Astrocyte of the spinal cord (primary cell): ENCODE measurements at regions not wholly inside any gene's neighbourhood (a gene's known extent, or its start where the extent isn't known, plus 50 kb on each side); places are given as distances from the start of the nearest gene placed in this dataset.

Source experiments
- DNase-seq: peaks from one replicate; pipeline ENCODE4 v3.0.0; 2011; ENCODE audit warnings: low read depth, low spot score
- H3K4me3 ChIP-seq: 2 replicates; pipeline ENCODE4 v1.5.1; 2011; ENCODE audit warnings: low read depth, mild to moderate bottlenecking, low read length, moderate library complexity
- in situ Hi-C: cut with HindIII; loops from 2 replicates; pipeline ENCODE4 v1.10.0; 2017; ENCODE audit warnings: low sequenced_read_pairs
- TF ChIP-seq, protein P1 (sequence below): IDR thresholded peaks from 2 replicates; pipeline ENCODE4 v1.5.1; 2012; ENCODE audit warnings: low read depth, mild to moderate bottlenecking, low read length, inconsistent platforms

DNA sequence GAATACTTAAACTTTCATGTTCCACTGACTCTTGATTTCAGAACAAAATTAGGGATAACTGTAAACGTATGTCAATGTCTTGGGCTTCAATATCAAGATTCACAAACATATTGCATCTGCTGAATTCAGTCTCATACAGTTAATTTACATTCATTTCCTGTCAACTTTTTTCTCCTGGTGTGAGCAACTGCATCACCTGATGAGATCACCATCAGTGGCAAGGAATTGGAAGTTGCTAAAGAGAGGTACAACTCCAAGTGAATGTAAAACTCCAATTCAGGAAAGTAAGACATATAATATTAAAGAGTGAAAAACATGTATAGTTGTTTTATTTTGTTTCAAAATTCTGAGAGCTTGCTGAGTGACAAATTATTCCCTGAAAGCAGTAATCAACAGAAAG lies 1336.2 kb upstream of the C9orf72 start:
- TF ChIP-seq, protein P1, sequence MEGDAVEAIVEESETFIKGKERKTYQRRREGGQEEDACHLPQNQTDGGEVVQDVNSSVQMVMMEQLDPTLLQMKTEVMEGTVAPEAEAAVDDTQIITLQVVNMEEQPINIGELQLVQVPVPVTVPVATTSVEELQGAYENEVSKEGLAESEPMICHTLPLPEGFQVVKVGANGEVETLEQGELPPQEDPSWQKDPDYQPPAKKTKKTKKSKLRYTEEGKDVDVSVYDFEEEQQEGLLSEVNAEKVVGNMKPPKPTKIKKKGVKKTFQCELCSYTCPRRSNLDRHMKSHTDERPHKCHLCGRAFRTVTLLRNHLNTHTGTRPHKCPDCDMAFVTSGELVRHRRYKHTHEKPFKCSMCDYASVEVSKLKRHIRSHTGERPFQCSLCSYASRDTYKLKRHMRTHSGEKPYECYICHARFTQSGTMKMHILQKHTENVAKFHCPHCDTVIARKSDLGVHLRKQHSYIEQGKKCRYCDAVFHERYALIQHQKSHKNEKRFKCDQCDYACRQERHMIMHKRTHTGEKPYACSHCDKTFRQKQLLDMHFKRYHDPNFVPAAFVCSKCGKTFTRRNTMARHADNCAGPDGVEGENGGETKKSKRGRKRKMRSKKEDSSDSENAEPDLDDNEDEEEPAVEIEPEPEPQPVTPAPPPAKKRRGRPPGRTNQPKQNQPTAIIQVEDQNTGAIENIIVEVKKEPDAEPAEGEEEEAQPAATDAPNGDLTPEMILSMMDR: no peak
- no peak overlapping the region for H3K4me3 ChIP-seq
- in situ Hi-C loops: no loop called here
- DNase-seq: no peak

DNA sequence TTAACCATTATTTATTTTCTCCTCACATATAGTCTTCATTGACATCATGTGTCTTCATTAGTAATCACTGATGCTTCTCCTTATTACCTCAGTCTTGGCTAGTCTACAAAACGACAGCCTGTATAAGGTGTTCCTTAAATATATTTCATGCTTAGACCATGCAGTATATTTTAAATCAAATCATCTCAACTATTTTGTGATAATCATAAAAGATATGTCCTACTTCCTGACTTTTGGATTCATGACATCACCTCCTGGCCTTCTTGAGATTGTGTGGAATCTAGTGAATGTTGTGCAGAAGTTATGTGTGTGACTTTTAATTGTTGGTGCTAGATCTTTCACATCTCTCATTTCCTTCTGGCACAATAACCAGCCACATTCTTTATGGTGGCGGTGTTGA lies 1339.3 kb upstream of the C9orf72 start:
- TF ChIP-seq, protein P1: no peak
- DNase-seq: no peak
- in situ Hi-C loops: no loop called here
- no peak overlapping the region for H3K4me3 ChIP-seq

DNA sequence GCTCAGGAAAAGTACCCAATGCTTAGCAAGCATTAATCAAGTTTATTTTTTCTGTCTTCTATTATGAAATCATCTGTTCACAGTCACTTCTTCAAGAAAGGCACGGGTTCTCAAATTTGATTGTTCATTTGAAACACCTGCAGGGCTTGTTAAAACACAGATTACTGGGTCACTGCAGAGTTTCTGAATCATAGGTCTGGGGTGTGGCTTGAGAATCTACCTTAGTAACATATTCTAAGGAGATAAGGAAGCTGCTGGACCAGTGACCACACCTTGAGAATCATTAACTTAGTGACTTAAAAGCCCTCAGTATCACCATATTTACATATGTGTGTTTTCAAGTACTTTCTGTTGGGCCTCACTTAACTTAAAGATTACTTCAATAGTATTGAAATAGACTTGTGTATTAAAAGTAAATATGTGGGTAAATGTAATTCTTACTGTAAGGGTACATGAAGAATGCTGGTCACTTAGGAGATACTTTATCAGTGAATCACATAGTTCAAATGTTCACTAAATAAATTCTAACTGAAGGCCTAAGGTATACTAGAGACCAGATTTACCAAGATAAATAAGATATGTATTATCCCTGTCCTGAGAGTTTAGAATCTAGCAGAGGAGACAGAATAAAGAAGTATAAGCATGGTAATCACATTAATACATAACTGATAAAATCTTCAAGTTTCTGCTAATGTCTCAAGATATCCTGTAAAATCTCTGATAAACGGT lies 1342.1 kb upstream of the C9orf72 start:
- TF ChIP-seq, protein P1: no peak
- in situ Hi-C loops: no loop called here
- no peak for DNase-seq

GRCh38 chr9:28916348-28916747 lies 1343.1 kb upstream of the C9orf72 start:
- DNase-seq: no peak
- no peak overlapping the region for H3K4me3 ChIP-seq
- TF ChIP-seq, protein P1: no peak
- in situ Hi-C loops: no loop called here

More for the DNA sequence above, 1342.1 kb upstream of the C9orf72 start:
- no peak overlapping the region for H3K4me3 ChIP-seq

GRCh38 chr9:28921857-28922500 lies 1348.7 kb upstream of the C9orf72 start:
- H3K4me3 ChIP-seq: no peak overlapping the region
- TF ChIP-seq, protein P1: no peak
- no peak for DNase-seq
- in situ Hi-C loops: no loop called here

DNA sequence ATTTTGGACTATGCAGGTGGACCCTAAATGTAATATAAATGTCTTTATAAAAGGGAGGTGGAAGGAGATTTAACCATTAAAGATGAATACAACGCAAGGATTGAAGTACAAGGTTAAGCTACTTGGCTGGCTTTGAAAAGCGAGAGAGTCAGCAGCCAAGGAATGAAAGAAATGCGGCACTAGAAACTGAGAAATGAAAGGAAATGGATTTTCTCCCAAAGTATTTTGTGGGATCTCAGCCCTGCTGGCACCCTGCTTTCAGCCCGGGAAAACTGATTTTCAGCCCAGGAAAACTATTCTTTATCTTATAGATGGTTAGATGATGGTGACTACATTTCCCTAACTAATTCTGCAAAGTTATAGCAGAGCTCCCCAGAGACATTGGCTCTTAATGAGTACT lies 1349.6 kb upstream of the C9orf72 start:
- DNase-seq: peak; percentile 8
- in situ Hi-C loops: no loop called here
- TF ChIP-seq, protein P1: no peak
- H3K4me3 ChIP-seq: no peak overlapping the region
